Mesenchymal stem cell (in vitro differentiated cells and primary cell): ENCODE measurements at regions not wholly inside any gene's neighbourhood (a gene's known extent, or its start where the extent isn't known, plus 50 kb on each side); places are given as distances from the start of the nearest gene placed in this dataset.

Experiments used
- DNase-seq: peaks from one replicate; pipeline ENCODE4 v3.0.0-alpha.2; 2013
- H2AFZ ChIP-seq: one replicate; pipeline ENCODE4 v1.6.1; 2013; ENCODE audit warnings: low read depth, mild to moderate bottlenecking, control low read depth, inconsistent platforms, low read length, moderate library complexity
- H2AK5ac ChIP-seq: 2 replicates; pipeline ENCODE4 v1.6.1; 2013; ENCODE audit warnings: low read length, moderate library complexity, mild to moderate bottlenecking, inconsistent platforms; ENCODE audit not compliant: severe bottlenecking
- H2BK120ac ChIP-seq: one replicate; pipeline ENCODE4 v1.6.1; 2013; ENCODE audit warnings: low read depth, mild to moderate bottlenecking, inconsistent platforms, low read length, moderate library complexity
- H2BK12ac ChIP-seq, 2 experiments: one replicate each; pipeline ENCODE4 v1.6.1; 2013; ENCODE audit warnings: inconsistent platforms in 2 of 2, low read length in 2 of 2, mild to moderate bottlenecking in 2 of 2, moderate library complexity in 2 of 2, control low read depth in 1 of 2
- H2BK15ac ChIP-seq: one replicate; pipeline ENCODE4 v1.6.1; 2013; ENCODE audit warnings: mild to moderate bottlenecking, low read depth, inconsistent platforms; ENCODE audit not compliant: poor library complexity, severe bottlenecking
- H2BK5ac ChIP-seq: 2 replicates; pipeline ENCODE4 v1.6.1; 2013; ENCODE audit warnings: low read depth, mild to moderate bottlenecking, low read length, control low read depth, inconsistent platforms; ENCODE audit not compliant: poor library complexity, severe bottlenecking
- H3K14ac ChIP-seq, 2 experiments: one replicate each; pipeline ENCODE4 v1.6.1; 2013; ENCODE audit warnings: inconsistent platforms in 2 of 2, low read length in 2 of 2, control low read depth in 1 of 2, mild to moderate bottlenecking in 1 of 2, moderate library complexity in 1 of 2
- H3K18ac ChIP-seq, 2 experiments: one replicate each; pipeline ENCODE4 v1.6.1; 2013; ENCODE audit warnings: inconsistent platforms in 2 of 2, low read length in 2 of 2, control low read depth in 1 of 2, low read depth in 1 of 2, mild to moderate bottlenecking in 1 of 2
- H3K23ac ChIP-seq, 2 experiments: one replicate each; pipeline ENCODE4 v1.6.1; 2013; ENCODE audit warnings: inconsistent platforms in 2 of 2, low read length in 2 of 2, mild to moderate bottlenecking in 2 of 2, moderate library complexity in 2 of 2, control low read depth in 1 of 2
- H3K27ac ChIP-seq: 2 replicates; pipeline ENCODE4 v1.5.1; 2013; ENCODE audit warnings: mild to moderate bottlenecking, moderate library complexity, low read length, control low read depth, inconsistent platforms; ENCODE audit not compliant: poor library complexity, severe bottlenecking
- H3K27me3 ChIP-seq, 2 experiments: 2 replicates each; pipeline versions ENCODE4 v1.6.1 to v1.7.0; 2013; ENCODE audit warnings: low read length in 2 of 2, mild to moderate bottlenecking in 2 of 2, moderate library complexity in 2 of 2, control low read depth in 1 of 2, inconsistent platforms in 1 of 2; ENCODE audit not compliant: control insufficient read depth in 1 of 2, insufficient read depth in 1 of 2
- H3K36me3 ChIP-seq, 2 experiments: 2 replicates each; pipeline versions ENCODE4 v1.6.1 to v1.7.0; 2013; ENCODE audit warnings: low read length in 2 of 2, control low read depth in 1 of 2, inconsistent platforms in 1 of 2, low read depth in 1 of 2, mild to moderate bottlenecking in 1 of 2; ENCODE audit not compliant: insufficient read depth in 2 of 2, control insufficient read depth in 1 of 2
- H3K4ac ChIP-seq, 2 experiments: one replicate each; pipeline ENCODE4 v1.6.1; 2013; ENCODE audit warnings: inconsistent platforms in 2 of 2, low read length in 2 of 2, mild to moderate bottlenecking in 2 of 2, moderate library complexity in 2 of 2, control low read depth in 1 of 2, low read depth in 1 of 2
- H3K4me1 ChIP-seq: 2 replicates; pipeline ENCODE4 v1.6.1; 2013; ENCODE audit warnings: low read depth, low read length, control low read depth; ENCODE audit not compliant: control insufficient read depth, insufficient read depth
- H3K4me2 ChIP-seq: 2 replicates; pipeline ENCODE4 v1.6.1; 2013; ENCODE audit warnings: low read length, mild to moderate bottlenecking, inconsistent platforms; ENCODE audit not compliant: poor library complexity, severe bottlenecking
- H3K4me3 ChIP-seq, 2 experiments: 2 replicates each; pipeline versions ENCODE4 v1.5.1 to v1.7.0; 2013; ENCODE audit warnings: low read length in 2 of 2, mild to moderate bottlenecking in 2 of 2, control low read depth in 1 of 2, low read depth in 1 of 2; ENCODE audit not compliant: insufficient read depth in 1 of 2
- H3K79me1 ChIP-seq: replicated peaks from 2 replicates; pipeline ENCODE4 v1.6.1; 2013; ENCODE audit warnings: mild to moderate bottlenecking, control low read depth, low read length, inconsistent platforms; ENCODE audit not compliant: poor library complexity, severe bottlenecking
- H3K9ac ChIP-seq: 2 replicates; pipeline ENCODE4 v1.7.0; 2013; ENCODE audit warnings: mild to moderate bottlenecking, low read length, moderate library complexity
- H3K9me3 ChIP-seq: 2 replicates; pipeline ENCODE4 v1.7.0; 2013; ENCODE audit warnings: mild to moderate bottlenecking, low read length; ENCODE audit not compliant: control insufficient read depth
- H4K8ac ChIP-seq: one replicate; pipeline ENCODE4 v1.6.1; 2013; ENCODE audit warnings: inconsistent platforms, mild to moderate bottlenecking, low read length, moderate library complexity
- H4K91ac ChIP-seq: one replicate; pipeline ENCODE4 v1.6.1; 2013; ENCODE audit warnings: mild to moderate bottlenecking, low read length, inconsistent platforms
- WGBS: methylation state at CpG from one replicate; pipeline ENCODE4 v1.1.7; 2013; ENCODE audit warnings: mixed read lengths; 5-methylcytosine and 5-hydroxymethylcytosine counted together

- no peak overlapping the region for H3K27ac ChIP-seq
- H4K8ac ChIP-seq: no peak overlapping the region
- H2BK15ac ChIP-seq: no peak overlapping the region
- no peaks in the 10 kb centered on the region for H3K27me3 ChIP-seq
- DNase-seq: no peak
- no peak overlapping the region for H4K91ac ChIP-seq
- H3K4me3 ChIP-seq: no peak overlapping the region
- H2AFZ ChIP-seq: no peak overlapping the region
- H3K79me1 ChIP-seq: no peaks in the 10 kb centered on the region
- no peaks in the 10 kb centered on the region for H3K36me3 ChIP-seq
- no peak overlapping the region for H3K23ac ChIP-seq
- no peak overlapping the region for H3K14ac ChIP-seq
- H3K9me3 ChIP-seq: no peaks in the 10 kb centered on the region
- H3K4me1 ChIP-seq: no peaks in the 10 kb centered on the region
- H2AK5ac ChIP-seq: no peak overlapping the region
- H2BK5ac ChIP-seq: no peak overlapping the region
- no peak overlapping the region for H3K4ac ChIP-seq
- WGBS: 100% methylated on average over 1 of the region's 2 CpGs
- no peak overlapping the region for H3K4me2 ChIP-seq
- no peak overlapping the region for H3K9ac ChIP-seq
- no peak overlapping the region for H2BK120ac ChIP-seq
- H3K18ac ChIP-seq: no peak overlapping the region
- H2BK12ac ChIP-seq: no peak overlapping the region
These were observed 1413.7 kb upstream of the CELF2 start for GRCh38 chr10:9603972-9604371.

DNA sequence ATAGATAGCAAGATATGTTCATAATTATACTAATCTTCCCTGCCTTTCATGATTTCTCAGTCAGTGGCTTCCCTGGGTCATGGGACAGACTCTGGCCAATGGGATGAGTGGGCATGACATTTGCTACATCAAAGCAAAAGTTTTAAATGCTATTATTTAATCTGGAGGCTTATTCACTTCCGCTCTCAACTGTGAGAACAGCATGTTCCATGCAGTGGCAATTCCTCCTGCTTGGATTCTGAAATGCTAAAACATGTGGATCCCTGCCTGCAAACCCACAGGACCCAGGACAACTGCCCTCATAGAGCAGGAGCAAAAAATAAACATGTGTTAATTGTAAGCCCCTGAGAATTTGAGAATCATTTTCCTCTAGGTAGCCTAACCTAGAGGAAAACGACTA lies 1412.4 kb upstream of the CELF2 start:
- H2BK12ac ChIP-seq: no peak overlapping the region
- H2BK5ac ChIP-seq: no peak overlapping the region
- WGBS: 90% methylated on average over 2 of the region's 2 CpGs
- no peak overlapping the region for H3K23ac ChIP-seq
- H3K27ac ChIP-seq: no peak overlapping the region
- no peaks in the 10 kb centered on the region for H3K79me1 ChIP-seq
- no peaks in the 10 kb centered on the region for H3K36me3 ChIP-seq
- no peak for DNase-seq
- no peak overlapping the region for H3K14ac ChIP-seq
- H3K4me3 ChIP-seq: no peak overlapping the region
- no peak overlapping the region for H2AK5ac ChIP-seq
- H3K4ac ChIP-seq: no peak overlapping the region
- H4K8ac ChIP-seq: no peak overlapping the region
- no peak overlapping the region for H2AFZ ChIP-seq
- H3K4me1 ChIP-seq: no peaks in the 10 kb centered on the region
- no peaks in the 10 kb centered on the region for H3K27me3 ChIP-seq
- H2BK15ac ChIP-seq: no peak overlapping the region
- H3K9ac ChIP-seq: no peak overlapping the region
- no peak overlapping the region for H3K4me2 ChIP-seq
- peak overlapping the region in 1 of 2 experiments; percentile 43 for H3K18ac ChIP-seq
- no peak overlapping the region for H2BK120ac ChIP-seq
- H3K9me3 ChIP-seq: no peaks in the 10 kb centered on the region
- no peak overlapping the region for H4K91ac ChIP-seq

DNA sequence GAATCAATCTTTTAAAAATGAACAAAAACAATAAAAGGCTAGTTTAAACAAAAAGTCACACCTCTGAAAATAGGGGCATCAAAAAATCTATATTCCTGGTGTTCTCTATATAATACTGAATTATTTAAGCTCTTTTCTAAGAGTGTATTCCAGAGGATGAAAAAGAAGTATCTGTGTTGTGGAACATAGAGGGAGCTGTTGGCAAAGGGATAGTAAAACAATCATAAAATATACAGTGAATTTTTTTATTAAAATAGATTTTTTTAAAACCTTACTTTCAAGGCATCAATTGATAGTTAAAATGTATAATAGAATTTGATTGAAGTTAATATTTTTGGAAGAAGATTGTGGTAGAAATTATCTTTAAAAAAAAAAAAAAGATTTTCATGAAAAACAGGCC lies 1409.1 kb upstream of the CELF2 start:
- no peak overlapping the region for H2BK5ac ChIP-seq
- peak overlapping the region; percentile 65 for H3K9ac ChIP-seq
- no peak overlapping the region for H3K18ac ChIP-seq
- H3K4me2 ChIP-seq: no peak overlapping the region
- H3K9me3 ChIP-seq: no peaks in the 10 kb centered on the region
- H4K8ac ChIP-seq: no peak overlapping the region
- no peak overlapping the region for H2BK12ac ChIP-seq
- H2BK15ac ChIP-seq: no peak overlapping the region
- H2AK5ac ChIP-seq: no peak overlapping the region
- no peak overlapping the region for H3K23ac ChIP-seq
- H4K91ac ChIP-seq: no peak overlapping the region
- H3K27me3 ChIP-seq: no peaks in the 10 kb centered on the region
- H3K36me3 ChIP-seq: no peaks in the 10 kb centered on the region
- no peak overlapping the region for H3K27ac ChIP-seq
- no peak overlapping the region for H2BK120ac ChIP-seq
- H3K4ac ChIP-seq: no peak overlapping the region
- peak; percentile 53 for DNase-seq
- no peaks in the 10 kb centered on the region for H3K4me1 ChIP-seq
- no peak overlapping the region for H3K4me3 ChIP-seq
- no peak overlapping the region for H3K14ac ChIP-seq
- no peaks in the 10 kb centered on the region for H3K79me1 ChIP-seq
- H2AFZ ChIP-seq: no peak overlapping the region

GRCh38 chr10:9613338-9614075 lies 1404.2 kb upstream of the CELF2 start:
- no peak overlapping the region for H3K23ac ChIP-seq
- 97% methylated on average over 6 of the region's 8 CpGs for WGBS

More at GRCh38 chr10:9613338-9614075, 1404.2 kb upstream of the CELF2 start:
- H3K79me1 ChIP-seq: no peaks in the 10 kb centered on the region
- H4K91ac ChIP-seq: no peak overlapping the region
- H3K14ac ChIP-seq: no peak overlapping the region
- no peaks in the 10 kb centered on the region for H3K4me1 ChIP-seq
- H2BK12ac ChIP-seq: no peak overlapping the region
- H4K8ac ChIP-seq: no peak overlapping the region
- H3K4me2 ChIP-seq: no peak overlapping the region
- no peak overlapping the region for H2BK5ac ChIP-seq
- H2BK15ac ChIP-seq: no peak overlapping the region
- no peak overlapping the region for H2AFZ ChIP-seq
- no peaks in the 10 kb centered on the region for H3K27me3 ChIP-seq
- no peak overlapping the region for H2AK5ac ChIP-seq
- H3K18ac ChIP-seq: no peak overlapping the region
- H3K9ac ChIP-seq: peak overlapping the region; percentile 66
- DNase-seq: no peak
- H2BK120ac ChIP-seq: no peak overlapping the region
- no peak overlapping the region for H3K4ac ChIP-seq
- peak overlapping the region in 1 of 2 experiments; percentile 57 for H3K4me3 ChIP-seq
- H3K36me3 ChIP-seq: no peaks in the 10 kb centered on the region
- H3K27ac ChIP-seq: no peak overlapping the region
- H3K9me3 ChIP-seq: no peaks in the 10 kb centered on the region
